H1 (cell line): ENCODE measurements at regions not wholly inside any gene's neighbourhood (a gene's known extent, or its start where the extent isn't known, plus 50 kb on each side); places are given as distances from the start of the nearest gene placed in this dataset.

Experiments
- CHD7 ChIP-seq: fragments of 300-600 bp; sonication (generic); IDR thresholded peaks from 2 replicates; pipeline ENCODE4 v1.7.1; 2012; ENCODE audit warnings: low read length, moderate library complexity, mild to moderate bottlenecking, inconsistent platforms; ENCODE audit not compliant: insufficient replicate concordance
- EGR1 ChIP-seq: IDR thresholded peaks from 2 replicates; pipeline ENCODE4 v1.6.1; 2011; ENCODE audit warnings: low read depth, low read length, borderline replicate concordance
- MAX ChIP-seq: IDR thresholded peaks from 2 replicates; pipeline ENCODE4 v1.6.1; 2012; ENCODE audit warnings: inconsistent platforms
- USF2 ChIP-seq: IDR thresholded peaks from 2 replicates; pipeline ENCODE4 v1.6.1; 2011; ENCODE audit warnings: low read length, improper control_type of control experiment

DNA sequence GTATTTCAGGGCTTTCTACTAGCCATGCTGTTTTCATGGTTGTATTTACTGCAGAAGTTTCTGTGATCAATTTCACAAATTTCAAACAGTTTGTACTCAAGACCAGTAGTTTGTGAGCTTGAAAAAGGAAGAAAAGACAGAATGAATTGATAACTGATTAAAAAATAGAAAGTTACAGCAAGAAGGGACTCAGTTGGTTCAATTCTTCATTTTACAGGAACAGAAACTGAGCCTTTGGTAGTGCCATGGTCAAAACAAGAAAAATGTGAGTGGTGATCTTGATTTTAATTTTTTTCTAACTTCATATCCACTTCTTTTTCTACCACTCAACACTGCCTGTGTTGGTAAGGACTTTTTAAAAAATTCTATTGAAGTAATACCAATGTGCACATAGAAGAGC is 206.6 kb upstream of the NREP start (continued):
- TF ChIP-seq CHD7: no peak
- TF ChIP-seq EGR1: no peak
- no peak for TF ChIP-seq MAX
- no peak for TF ChIP-seq USF2
- TF ChIP-seq, all 59 proteins: peak for 0
